SHP77 treated with DMSO at 0.1 percent for 48 hours (cell line): ENCODE measurements at regions not wholly inside any gene's neighbourhood (a gene's known extent, or its start where the extent isn't known, plus 50 kb on each side); places are given as distances from the start of the nearest gene placed in this dataset.

Experiments used
- DNase-seq: peaks from one replicate; lab custom pipeline; 2025; lab: John Stamatoyannopoulos, UW

DNA sequence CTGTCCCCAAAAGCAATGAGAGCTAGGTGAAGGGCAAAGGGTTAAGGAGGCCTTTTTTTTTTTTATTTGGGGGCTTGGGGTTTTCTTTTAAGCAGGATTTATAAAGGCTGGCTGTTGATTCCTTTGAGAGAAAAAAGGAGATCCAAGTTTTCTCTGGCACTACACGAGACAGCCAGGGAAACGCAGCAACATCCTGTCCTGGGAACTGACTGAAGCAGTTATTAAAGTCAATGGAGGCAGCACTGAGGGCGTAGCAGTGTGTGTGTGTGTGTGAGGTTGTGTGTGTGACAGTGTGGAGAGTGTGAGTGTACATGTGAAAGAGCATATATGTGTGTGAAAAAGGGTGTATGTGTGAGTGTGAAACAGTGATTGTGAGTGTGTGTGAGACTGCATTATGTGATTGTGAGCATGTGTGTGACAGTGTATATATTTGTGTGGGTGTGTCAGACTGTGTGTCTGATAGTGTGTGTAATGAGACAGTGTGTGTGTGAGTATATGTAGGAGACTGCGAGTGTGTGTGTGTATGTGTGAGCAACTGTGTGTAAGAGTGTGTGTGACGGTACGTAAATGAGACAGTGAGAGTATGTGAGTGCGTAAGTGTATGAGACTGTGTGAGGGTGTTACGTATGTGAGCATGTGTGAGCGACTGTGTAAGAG is 65.9 kb upstream of the TIAM1 start:
- no peak for DNase-seq

- no peak for DNase-seq
Measured at GRCh38 chr21:31408301-31409088, 64.4 kb upstream of the TIAM1 start.

GRCh38 chr21:31406510-31406909 is 62.4 kb upstream of the TIAM1 start:
- no peak for DNase-seq

DNA sequence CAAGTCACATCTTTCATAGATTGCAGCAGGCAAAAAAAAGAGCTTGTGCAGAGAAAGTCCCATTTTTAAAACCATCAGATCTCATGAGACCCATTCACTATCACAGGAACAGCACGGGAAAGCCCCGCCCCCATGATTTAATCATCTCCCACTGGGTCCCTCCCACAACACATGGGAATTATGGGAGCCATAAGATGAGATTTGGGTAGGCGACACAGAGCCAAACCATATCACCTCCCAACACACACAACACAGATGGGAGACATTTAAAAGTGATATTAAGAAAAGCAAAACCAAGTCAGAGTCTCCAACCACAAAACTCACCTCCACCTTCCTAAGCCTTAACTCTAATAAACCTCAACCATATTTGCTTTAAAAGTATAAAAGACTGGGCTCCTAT is 61.5 kb upstream of the TIAM1 start:
- DNase-seq, result no peak

GRCh38 chr21:31403596-31404333 is 59.7 kb upstream of the TIAM1 start:
- no peak for DNase-seq

GRCh38 chr21:31399591-31399990 is 55.5 kb upstream of the TIAM1 start:
- DNase-seq, result no peak

DNA sequence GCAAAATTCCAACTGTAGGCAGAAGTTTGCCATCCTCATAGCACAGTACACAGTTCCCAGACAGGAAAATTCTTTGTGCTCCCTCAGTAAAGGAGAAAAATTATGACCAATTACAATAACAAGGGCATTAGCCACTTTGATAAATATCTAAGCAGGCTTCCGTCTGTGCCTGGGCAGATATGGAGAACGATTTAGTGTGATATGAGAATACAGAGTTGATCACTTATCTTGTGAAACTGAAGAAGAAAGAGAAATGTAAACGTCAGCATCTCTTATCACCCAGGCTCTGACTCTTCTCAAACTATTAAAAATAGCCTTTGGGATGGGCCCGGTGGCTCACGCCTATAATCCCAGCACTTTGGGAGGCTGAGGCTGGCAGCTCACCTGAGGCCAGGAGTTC is 54.5 kb upstream of the TIAM1 start:
- DNase-seq, result no peak

GRCh38 chr21:31397939-31398338 is 53.9 kb upstream of the TIAM1 start:
- no peak for DNase-seq

GRCh38 chr21:31397515-31397926 is 53.5 kb upstream of the TIAM1 start:
- no peak for DNase-seq

DNA sequence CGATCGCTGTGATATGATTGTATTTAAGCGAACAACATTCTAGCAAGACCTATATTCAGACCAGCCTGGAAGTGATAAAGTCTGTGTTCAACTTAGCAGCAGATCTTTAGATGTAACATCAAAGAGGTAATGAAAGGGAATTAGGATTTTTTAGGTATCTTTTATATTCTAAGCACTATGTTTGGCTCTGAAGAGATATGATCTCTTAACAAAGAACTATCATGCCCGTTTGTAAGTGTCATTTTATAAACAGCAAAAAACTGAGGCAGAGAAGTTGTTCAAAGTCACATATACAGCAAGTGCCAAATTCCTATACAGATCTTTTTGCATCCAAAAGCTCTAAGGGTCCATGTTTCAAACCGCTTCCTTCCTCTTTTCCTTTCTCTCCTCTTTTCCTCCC is 53.0 kb upstream of the TIAM1 start:
- DNase-seq, result no peak

DNA sequence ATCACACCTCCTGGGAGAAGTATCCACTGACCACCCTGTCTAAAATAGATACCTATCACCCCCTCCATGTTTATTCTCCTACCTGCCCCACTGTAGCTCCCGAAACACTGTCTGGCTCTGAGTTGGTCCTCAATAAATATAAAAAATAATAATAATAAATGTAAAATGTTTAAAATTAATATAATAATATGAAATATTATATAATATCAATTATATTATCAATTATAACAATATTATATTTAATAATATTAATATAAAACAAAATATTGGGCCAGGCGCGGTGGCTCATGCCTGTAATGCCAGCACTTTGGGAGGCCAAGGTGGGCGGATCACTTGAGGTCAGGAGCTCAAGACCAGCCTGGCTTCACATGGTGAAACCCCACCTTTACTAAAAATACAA is 52.3 kb upstream of the TIAM1 start:
- no peak for DNase-seq

GRCh38 chr21:31395791-31396190 is 51.7 kb upstream of the TIAM1 start:
- no peak for DNase-seq

DNA sequence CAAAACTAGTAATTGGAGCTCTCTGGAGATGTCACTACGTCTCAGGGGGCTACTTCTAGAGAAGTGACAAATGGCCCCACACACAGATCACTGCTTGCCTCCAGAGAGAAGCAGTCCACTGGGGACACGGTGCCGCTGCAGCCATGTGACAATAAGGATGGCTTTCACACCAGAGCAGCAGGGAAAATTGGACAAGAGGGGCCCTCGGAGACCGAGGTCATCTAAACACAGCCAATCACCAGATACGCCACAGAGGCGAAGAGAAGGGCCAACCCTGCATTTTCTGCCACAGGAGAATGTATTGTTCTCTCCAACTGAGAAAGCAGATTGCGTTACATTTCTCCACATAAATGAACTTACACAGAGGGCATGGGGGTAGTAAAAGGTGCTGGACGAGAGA is 51.2 kb upstream of the TIAM1 start:
- no peak for DNase-seq

- no peak for DNase-seq
Measured at GRCh38 chr21:31394309-31394708, 50.2 kb upstream of the TIAM1 start.
